ENCODE measurements at regions not wholly inside any gene's neighbourhood (a gene's known extent, or its start where the extent isn't known, plus 50 kb on each side); places are given as distances from the start of the nearest gene placed in this dataset.

DNA sequence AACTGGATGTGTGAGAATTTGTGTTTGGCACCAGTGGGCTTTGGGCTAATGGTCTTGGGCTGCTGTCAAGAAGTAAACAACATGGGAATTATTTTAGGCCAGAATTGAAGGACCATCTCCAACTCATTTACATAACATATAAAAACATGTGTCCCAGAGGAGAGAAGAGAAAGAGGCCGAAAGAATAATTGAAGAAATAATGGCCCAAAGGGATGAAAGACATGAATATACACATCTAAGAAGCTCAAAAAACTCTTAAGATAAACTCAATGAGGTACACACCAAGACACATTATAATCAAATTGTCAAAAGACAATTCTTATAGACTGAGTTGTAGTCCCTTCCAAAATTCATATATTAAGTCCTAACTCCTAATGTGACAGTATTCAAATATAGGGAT is 56.1 kb upstream of the SCAF11 start:
- TF ChIP-seq CTCF (conservative IDR thresholded peaks at IDR 0.05; ENCODE audit: low read depth, low read length) (no peak), POLR2A (IDR thresholded peaks at IDR 0.05; ENCODE audit: low read depth, low read length) (no peak)
